Natural killer cell (primary cell): ENCODE measurements at regions not wholly inside any gene's neighbourhood (a gene's known extent, or its start where the extent isn't known, plus 50 kb on each side); places are given as distances from the start of the nearest gene placed in this dataset.

Source experiments
- ATAC-seq, 3 donors: fragments of 150-1000 bp in 2 of 3; fragments of 200-7000 bp in 1 of 3; cut with Tn5 transposase; 1 replicate in 1 of 3; 2 replicates in 2 of 3; pipeline ENCODE4 v1.10.0; 2021; ENCODE audit warnings: mild to moderate bottlenecking in 2 of 3, moderate library complexity in 2 of 3
- DNase-seq, 2 donors: peaks; one replicate each; pipeline versions ENCODE4 v3.0.0 to v3.0.0-alpha.2; 2013 to 2021; ENCODE audit warnings: mixed read lengths in 1 of 2
- H3K27ac ChIP-seq: one replicate; pipeline ENCODE4 v1.5.1; 2013; ENCODE audit warnings: mild to moderate bottlenecking, low read length
- H3K27me3 ChIP-seq: one replicate; pipeline ENCODE4 v1.6.1; 2013; ENCODE audit warnings: low read length; ENCODE audit not compliant: control insufficient read depth, insufficient read depth
- H3K36me3 ChIP-seq: one replicate; pipeline ENCODE4 v1.6.1; 2013; ENCODE audit warnings: low read length; ENCODE audit not compliant: control insufficient read depth, insufficient read depth
- H3K4me1 ChIP-seq: one replicate; pipeline ENCODE4 v1.6.1; 2013; ENCODE audit warnings: low read length; ENCODE audit not compliant: control insufficient read depth, insufficient read depth
- H3K4me3 ChIP-seq: one replicate; pipeline ENCODE4 v1.5.1; 2013; ENCODE audit warnings: low read length
- H3K9me3 ChIP-seq: one replicate; pipeline ENCODE4 v1.6.1; 2013; ENCODE audit warnings: low read length; ENCODE audit not compliant: control insufficient read depth, insufficient read depth
- H3K27ac Mint-ChIP-seq, 2 donors: one replicate each; pipeline ENCODE4 v1.8.0; 2022; ENCODE audit warnings: mild to moderate bottlenecking in 2 of 2, mixed read lengths in 2 of 2, moderate library complexity in 1 of 2
- H3K27me3 Mint-ChIP-seq, 2 donors: one replicate each; pipeline ENCODE4 v1.8.0; 2022; ENCODE audit warnings: low read depth in 2 of 2, mixed read lengths in 2 of 2
- H3K36me3 Mint-ChIP-seq: one replicate; pipeline ENCODE4 v1.8.0; 2022; ENCODE audit warnings: mixed read lengths
- H3K4me1 Mint-ChIP-seq, 2 donors: one replicate each; pipeline ENCODE4 v1.8.0; 2022; ENCODE audit warnings: mixed read lengths in 2 of 2
- H3K4me3 Mint-ChIP-seq: one replicate; pipeline ENCODE4 v1.8.0; 2022; ENCODE audit warnings: mild to moderate bottlenecking, moderate library complexity, mixed read lengths
- H3K9me3 Mint-ChIP-seq, 2 donors: one replicate each; pipeline ENCODE4 v1.8.0; 2022; ENCODE audit warnings: mixed read lengths in 2 of 2
- WGBS: methylation state at CpG from one replicate; pipeline ENCODE4 v1.1.7; 2013; ENCODE audit warnings: missing lambda C conversion rate; ENCODE audit not compliant: insufficient coverage; 5-methylcytosine and 5-hydroxymethylcytosine counted together
- intact Hi-C: fragments of 100-400 bp; cut with micrococcal nuclease; formaldehyde crosslinking; loops from one replicate; pipeline ENCODE4 v1.14.2; 2022
- TF ChIP-seq, protein P1 (sequence below): fragments of 200-600 bp; IDR thresholded peaks from one replicate; pipeline ENCODE4 v1.8.0; 2022; ENCODE audit warnings: antibody characterized with exemption

DNA sequence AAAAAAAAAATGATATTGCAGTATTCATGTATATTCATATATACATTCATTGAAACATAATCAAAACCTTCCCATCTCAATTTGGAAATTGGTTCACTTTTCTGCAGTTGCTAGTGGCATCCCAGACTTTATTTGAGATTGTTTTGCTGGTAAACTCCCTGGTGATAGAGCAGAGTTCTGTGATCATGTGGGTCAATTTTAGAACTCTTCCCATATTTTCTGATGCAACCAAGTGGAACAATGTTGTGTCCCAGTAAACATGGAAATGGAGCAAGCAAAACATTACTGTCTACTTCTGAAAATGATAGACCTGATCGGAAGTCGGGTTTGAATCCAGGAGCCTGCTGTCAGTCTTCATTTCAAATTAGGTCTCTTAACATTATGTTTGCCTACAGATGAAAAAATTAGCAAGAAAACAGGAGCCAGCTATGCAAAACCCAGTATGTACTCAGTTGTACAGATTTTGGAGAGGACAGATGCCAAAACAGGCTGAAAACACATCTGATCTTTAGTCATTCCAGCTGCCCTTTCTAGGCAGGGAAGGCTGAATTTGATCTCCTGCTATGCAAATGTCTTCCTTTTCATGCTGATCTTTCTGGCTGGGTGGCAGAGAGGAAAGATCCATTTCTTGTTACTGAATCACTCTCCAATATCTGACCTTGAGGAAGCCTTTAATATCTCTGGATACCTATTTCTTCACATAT, 786.6 kb upstream of the SOX9 start:
- H3K4me3 ChIP-seq, result no peak overlapping the region
- no peaks in the 10 kb centered on the region for H3K9me3 ChIP-seq
- ATAC-seq (no peak), DNase-seq (no peak)
- no peaks in the 10 kb centered on the region for H3K4me1 Mint-ChIP-seq
- 86% methylated on average over 2 of the region's 2 CpGs for WGBS
- no peaks in the 10 kb centered on the region for H3K27me3 ChIP-seq
- H3K4me3 Mint-ChIP-seq, result no peak overlapping the region
- no peak overlapping the region for H3K27ac ChIP-seq
- H3K36me3 Mint-ChIP-seq, result no peaks in the 10 kb centered on the region
- H3K27ac Mint-ChIP-seq, result no peak overlapping the region
- TF ChIP-seq, protein P1, sequence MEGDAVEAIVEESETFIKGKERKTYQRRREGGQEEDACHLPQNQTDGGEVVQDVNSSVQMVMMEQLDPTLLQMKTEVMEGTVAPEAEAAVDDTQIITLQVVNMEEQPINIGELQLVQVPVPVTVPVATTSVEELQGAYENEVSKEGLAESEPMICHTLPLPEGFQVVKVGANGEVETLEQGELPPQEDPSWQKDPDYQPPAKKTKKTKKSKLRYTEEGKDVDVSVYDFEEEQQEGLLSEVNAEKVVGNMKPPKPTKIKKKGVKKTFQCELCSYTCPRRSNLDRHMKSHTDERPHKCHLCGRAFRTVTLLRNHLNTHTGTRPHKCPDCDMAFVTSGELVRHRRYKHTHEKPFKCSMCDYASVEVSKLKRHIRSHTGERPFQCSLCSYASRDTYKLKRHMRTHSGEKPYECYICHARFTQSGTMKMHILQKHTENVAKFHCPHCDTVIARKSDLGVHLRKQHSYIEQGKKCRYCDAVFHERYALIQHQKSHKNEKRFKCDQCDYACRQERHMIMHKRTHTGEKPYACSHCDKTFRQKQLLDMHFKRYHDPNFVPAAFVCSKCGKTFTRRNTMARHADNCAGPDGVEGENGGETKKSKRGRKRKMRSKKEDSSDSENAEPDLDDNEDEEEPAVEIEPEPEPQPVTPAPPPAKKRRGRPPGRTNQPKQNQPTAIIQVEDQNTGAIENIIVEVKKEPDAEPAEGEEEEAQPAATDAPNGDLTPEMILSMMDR, result no peak
- intact Hi-C loops, result no loop called here
- H3K27me3 Mint-ChIP-seq, result no peaks in the 10 kb centered on the region
- no peaks in the 10 kb centered on the region for H3K4me1 ChIP-seq
- H3K36me3 ChIP-seq, result no peaks in the 10 kb centered on the region
- H3K9me3 Mint-ChIP-seq, result peaks cover 6 to 7% of the 10 kb centered on the region in 2 donors

DNA sequence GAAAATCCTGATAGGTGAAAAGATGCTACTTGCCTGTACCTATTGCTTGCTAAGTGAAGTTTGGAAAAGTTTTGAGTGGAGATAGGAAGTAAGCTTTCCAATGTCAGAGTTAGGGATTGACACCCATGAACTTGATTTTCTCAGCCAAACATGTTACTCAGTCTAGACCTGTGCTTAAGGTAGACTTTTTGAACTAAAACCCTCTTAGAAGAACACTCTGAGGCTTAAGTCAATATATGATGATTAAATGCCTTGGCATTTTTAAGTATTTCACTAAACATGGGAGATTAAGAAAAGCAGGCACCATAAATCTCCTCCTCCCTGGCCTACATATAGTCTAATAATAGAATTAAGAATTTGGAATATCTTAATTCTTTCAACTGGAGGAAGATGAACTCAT, 785.6 kb upstream of the SOX9 start:
- Mint-ChIP-seq H3K4me3 (no peak overlapping the region), H3K9me3 (peaks cover 3% of the 10 kb centered on the region in 2 donors), H3K27ac (no peak overlapping the region), H3K27me3 (no peaks in the 10 kb centered on the region), H3K4me1 (no peaks in the 10 kb centered on the region), H3K36me3 (no peaks in the 10 kb centered on the region)
- intact Hi-C loops, result no loop called here
- Histone ChIP-seq H3K9me3 (no peaks in the 10 kb centered on the region), H3K27me3 (no peaks in the 10 kb centered on the region), H3K27ac (no peak overlapping the region), H3K4me3 (no peak overlapping the region), H3K4me1 (no peaks in the 10 kb centered on the region), H3K36me3 (no peaks in the 10 kb centered on the region)
- TF ChIP-seq, protein P1, result no peak
- no peak for ATAC-seq
- DNase-seq, result no peak

DNA sequence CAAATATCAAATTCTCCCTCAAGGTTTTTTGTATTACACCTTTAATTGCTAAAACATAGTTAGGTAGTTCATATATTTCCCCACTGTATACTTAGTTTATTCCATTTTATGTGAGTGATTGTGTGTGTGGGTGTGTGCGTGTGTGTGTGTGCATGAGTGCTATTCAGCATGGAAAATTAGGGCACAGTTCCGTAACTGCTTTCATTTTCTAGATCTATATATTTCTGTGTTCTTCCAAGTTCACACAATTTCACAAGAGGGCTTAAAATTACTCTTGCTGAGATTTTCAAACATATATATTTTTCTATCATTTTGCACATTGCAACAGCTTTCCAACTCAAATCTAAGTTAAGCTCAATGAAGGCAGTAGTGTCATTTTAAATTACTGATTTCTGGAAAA, 782.9 kb upstream of the SOX9 start:
- H3K9me3 Mint-ChIP-seq, result peaks cover 3 to 7% of the 10 kb centered on the region in 2 donors
- H3K27ac ChIP-seq, result no peak overlapping the region
- no peaks in the 10 kb centered on the region for H3K27me3 Mint-ChIP-seq
- TF ChIP-seq, protein P1, result no peak
- no peaks in the 10 kb centered on the region for H3K4me1 Mint-ChIP-seq
- no peak for DNase-seq
- no peaks in the 10 kb centered on the region for H3K36me3 ChIP-seq
- H3K4me3 ChIP-seq, result no peak overlapping the region
- no peaks in the 10 kb centered on the region for H3K9me3 ChIP-seq
- no peak overlapping the region for H3K27ac Mint-ChIP-seq
- intact Hi-C loops, result no loop called here
- H3K4me1 ChIP-seq, result no peaks in the 10 kb centered on the region
- ATAC-seq, result no peak
- WGBS, result 57% methylated on average over 1 of the region's 2 CpGs
- no peak overlapping the region for H3K4me3 Mint-ChIP-seq
- no peaks in the 10 kb centered on the region for H3K36me3 Mint-ChIP-seq
- no peaks in the 10 kb centered on the region for H3K27me3 ChIP-seq

DNA sequence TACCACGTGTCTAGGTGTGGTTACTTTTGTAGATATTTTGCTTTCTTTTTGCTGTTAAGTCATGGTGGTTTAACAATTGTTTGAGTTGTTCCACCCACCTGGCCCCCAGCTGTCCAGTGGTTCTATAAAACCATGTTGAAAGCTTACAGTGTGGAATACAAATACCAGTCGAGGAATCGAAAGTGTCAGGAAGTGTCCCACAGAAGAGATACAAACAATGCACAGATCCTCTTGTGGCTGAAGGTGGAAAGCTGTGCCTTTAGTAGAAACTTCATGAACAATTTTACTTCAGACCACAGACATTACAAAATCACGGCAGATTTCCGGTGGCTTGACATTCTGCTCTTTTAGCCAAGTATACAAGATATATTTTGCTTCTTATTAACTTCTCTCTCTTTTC, 782.4 kb upstream of the SOX9 start:
- Mint-ChIP-seq H3K27ac (no peak overlapping the region), H3K4me1 (no peaks in the 10 kb centered on the region), H3K9me3 (peaks cover 6 to 7% of the 10 kb centered on the region in 2 donors), H3K4me3 (no peak overlapping the region), H3K27me3 (no peaks in the 10 kb centered on the region), H3K36me3 (no peaks in the 10 kb centered on the region)
- intact Hi-C loops, result no loop called here
- Histone ChIP-seq H3K27ac (no peak overlapping the region), H3K4me3 (no peak overlapping the region), H3K27me3 (no peaks in the 10 kb centered on the region), H3K36me3 (no peaks in the 10 kb centered on the region), H3K4me1 (no peaks in the 10 kb centered on the region), H3K9me3 (no peaks in the 10 kb centered on the region)
- TF ChIP-seq, protein P1, result no peak
- DNase-seq, result no peak
- 78% methylated on average over 5 of the region's 5 CpGs for WGBS
- no peak for ATAC-seq
